Brain pericyte (primary cell): ENCODE measurements at regions not wholly inside any gene's neighbourhood (a gene's known extent, or its start where the extent isn't known, plus 50 kb on each side); places are given as distances from the start of the nearest gene placed in this dataset.

ENCODE experiments used
- DNase-seq: peaks from one replicate; pipeline ENCODE4 v3.0.0-alpha.2; 2012; ENCODE audit warnings: low read depth, low spot score

DNA sequence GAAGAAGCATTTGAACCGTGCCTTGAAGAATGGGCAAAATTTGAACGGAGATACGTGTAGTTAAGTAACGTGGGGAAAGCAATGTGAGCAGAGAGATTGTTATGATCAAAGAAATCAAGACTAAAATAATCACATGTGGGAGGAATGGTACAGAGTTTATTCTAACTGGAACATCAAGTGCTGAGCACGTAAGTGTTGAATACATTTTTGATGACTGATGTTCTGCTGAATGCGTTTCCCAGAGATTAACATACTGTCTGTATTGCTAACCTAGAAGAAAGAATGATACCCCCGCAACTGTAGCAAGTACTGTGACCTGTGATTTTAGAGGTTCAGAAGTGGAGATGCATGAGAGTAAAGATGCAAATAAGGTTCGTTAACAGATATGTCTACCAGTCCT, 146.9 kb upstream of the EPHA7 start:
- DNase-seq = no peak

DNA sequence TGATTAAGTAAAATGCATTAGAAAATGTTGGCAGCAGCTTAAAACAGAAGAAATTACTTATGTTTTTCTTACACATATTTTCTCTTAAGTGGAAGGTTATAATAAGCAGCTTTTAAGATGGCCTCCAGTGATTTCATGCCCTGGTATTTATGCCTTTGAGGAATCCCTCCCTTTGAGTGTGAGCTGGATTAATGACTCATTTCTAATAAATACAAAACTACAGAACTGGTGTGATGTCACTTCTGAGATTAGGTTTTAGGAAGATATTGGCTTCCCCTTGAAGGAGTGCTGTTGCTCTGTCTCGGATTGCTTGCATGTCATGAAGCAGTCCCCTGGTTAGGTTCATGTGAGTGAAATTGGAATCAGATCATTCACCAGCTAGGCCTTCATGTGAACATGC, 143.2 kb upstream of the EPHA7 start:
- DNase-seq = no peak

DNA sequence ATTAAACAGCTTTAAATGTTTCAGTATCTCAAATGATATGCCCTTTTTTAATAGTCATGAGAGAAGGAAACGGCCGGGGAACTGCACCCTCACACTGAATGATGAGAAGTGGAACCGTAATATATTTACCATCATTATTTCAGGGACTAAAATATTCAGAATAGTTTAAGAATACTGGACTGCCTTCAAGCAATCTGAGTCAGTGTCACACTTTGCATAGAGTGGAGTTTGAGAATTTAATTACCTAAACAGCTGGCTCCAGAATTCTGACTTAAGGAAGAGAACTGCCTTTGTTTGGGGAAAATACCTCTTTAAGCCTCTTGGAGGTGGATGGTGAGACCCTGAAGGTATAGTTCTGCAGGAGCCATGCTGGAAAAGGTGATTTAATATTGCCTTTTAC, 135.9 kb upstream of the EPHA7 start:
- DNase-seq = no peak

DNA sequence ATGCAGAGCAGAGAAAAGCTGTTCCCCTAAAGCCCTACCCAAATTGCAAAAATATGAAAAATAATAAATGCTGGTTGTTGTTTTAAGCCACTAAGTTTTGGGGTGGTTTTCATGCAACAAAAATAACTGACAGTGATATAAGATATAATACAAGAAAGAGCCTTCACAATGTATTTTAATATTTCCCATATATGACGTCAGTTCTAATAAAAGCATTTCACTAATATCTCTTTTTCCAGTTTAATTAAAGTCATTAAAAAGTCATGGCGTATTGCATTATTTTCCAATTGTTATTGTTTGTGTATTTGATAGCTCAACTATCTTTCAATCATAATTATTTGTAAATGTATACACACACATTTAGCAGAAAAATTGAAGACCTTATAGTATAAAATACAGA, 134.7 kb upstream of the EPHA7 start:
- no peak for DNase-seq

DNA sequence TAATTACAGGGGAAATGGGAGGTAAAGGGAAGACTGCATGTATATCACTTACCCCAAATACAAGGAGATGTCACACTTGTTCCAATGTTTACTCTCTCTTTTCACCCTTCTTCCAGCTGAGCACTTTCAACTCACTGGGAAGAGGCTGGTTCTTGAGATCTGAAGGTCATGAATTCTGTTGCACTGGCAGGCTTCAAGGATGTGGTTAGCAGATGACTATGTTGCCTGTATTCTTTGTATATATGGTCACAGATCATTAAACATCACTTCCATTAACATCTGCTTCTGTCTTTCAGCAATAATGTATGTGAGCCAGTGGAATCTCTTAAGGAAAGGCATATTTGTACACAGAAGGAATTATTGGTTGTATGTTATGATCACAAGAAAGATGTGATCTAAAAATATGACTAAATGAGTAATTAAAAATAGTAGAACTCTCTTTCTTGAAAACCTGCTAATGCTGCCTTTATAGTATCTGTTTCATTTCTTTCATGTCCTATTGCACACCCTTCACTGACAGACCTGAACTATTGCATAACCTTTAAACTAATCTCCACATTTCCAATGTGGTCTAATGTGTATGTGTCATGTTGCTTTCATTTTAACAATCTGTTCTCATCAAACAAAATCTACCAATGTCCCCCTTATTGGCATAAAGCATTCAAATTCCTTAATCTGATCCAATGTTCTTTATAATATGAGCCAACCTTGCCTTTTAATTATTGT, 131.4 kb upstream of the EPHA7 start:
- no peak for DNase-seq

DNA sequence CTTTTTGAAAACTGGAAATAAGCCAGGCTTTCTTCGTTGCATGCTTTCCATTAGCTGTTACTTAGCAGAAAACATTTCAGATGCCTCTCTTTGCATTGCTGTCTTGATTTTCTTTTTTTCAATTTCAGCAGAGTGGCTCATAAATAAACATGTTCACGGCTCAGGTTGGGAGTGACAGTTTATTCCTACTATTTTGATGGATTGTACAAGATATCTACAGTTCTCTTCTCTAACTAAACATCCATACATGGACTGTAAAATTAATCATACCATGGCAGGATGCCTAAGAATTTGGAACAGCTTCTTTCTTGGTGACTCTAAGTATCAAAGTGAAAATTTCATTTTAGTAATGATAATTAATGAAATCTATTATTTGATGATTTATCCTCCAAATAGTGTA, 130.5 kb upstream of the EPHA7 start:
- DNase-seq = no peak

DNA sequence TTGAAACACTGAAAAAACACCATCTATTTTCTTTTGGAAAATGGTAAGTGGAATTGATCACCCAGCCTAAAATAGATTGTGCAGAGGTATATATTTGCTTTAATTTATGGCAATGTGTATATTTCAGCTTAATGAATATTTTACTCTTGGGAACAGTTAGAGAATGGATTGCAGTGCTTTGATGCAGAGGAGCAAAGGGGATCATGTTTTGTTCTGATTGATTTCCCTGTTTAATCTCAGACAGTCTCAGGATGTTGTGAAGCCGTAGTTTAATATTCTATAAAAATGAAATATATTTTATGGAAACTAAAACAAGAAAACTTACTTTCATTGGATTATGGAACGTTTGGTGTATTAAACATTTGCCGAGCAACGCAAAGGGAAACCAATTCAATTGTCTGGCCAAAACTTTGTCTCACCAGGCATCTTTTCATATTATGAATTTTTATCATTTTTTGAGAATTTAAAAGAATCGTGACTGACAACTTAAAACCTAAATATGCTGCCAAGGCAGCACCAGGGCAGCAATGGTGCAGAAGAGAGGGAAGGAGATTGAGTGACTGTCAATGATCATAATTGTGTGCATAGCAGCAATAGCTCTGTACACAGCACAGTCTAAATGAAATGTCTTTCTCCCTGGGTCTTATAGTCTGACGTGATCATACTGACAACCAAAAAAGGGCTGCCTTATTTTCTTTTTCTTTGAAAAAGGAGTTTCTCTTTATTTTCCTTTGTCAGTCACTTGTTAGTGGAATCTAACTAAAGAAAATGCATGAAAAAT, 105.5 kb upstream of the EPHA7 start:
- no peak for DNase-seq

DNA sequence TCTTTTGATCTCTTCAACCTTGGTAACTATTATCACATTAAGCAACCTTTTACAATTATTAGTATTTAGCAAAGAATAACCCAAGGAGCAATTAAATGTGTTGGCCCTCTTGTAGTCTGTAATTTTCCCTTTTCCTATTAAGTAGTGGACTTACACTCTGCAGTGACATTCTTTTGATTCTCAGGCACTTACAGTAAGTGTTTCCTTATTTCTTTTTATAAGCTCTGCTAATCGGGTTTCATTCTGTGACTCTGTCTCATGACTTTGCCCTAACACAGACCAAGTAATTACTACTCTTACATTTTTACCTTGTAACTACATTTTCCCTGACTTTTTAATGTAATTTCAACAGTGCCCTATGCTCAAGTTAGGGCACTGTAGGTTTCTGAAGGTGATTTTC, 104.0 kb upstream of the EPHA7 start:
- DNase-seq = no peak

DNA sequence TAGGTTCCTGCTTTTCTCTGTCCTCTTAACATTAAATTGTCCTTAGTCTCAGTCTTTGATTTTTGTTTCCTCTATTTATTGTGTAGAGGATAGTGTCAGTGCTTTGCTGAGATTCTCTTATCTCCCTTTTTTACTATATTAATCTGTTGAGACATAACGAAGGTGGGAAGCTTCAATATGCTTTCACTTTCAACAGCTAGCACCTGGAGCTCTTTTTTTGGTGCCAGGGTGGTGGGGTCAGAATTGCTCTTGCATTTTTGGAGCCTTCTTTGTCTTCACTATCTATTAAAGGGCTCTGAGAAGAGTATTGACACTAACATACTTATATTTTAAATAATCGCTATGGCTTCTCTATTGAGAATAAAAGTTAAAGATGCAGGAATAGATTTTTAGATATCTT, 97.1 kb upstream of the EPHA7 start:
- DNase-seq = no peak

DNA sequence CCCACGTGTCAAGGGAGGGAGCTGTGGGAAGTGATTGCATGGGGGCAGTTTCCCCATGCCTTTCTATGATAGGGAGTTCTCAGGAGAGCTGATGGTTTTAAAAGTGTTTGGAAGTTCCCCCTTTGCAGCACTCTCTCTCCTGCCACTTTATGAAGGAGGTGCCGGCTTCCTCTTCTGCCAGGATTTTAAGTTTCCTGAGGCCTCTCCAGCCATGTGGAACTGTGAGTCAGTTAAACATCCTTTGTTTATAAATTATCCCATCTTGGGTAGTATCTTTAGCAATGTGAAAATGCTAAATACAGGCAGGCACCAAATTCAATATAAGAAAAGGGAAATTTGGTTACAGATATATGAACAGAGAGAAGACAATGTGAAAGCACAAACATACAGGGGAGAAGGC, 96.4 kb upstream of the EPHA7 start:
- no peak for DNase-seq

DNA sequence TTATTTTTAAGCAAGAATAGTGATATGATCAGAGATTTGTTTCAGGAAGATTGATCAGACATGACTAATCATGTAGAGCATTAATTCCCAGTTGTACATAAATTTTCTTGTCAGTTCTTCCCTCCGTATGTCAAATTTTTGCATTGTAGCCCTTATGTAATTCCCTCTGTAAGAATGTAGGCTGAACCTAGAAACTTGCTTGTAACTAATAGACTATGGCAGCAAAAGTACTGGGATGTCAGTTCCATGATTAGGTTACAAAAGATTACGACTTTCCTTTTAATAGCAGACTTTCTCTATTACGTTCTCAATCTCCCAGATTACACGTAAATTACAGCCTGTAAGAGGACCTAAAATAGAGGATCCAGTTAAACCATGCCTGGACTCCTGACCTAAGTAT, 79.4 kb upstream of the EPHA7 start:
- DNase-seq = no peak

DNA sequence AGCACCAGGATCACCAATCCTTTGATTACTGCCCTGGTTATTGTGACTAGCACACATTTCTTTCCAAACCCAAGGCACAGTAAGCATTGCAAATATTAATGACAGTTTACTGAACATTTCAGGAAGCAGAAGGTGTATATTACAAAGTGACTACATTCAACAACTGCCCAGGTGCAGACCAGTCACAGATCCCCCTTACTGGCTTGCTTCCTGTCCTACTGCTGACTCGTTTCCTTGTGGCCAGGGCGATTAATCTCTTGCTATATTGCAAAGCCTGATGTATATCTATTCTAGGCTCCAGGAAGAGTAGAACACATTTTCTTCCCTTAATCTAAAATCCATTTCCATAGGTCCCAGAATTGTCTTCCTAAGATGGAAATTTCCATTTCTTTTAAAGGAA, 77.2 kb upstream of the EPHA7 start:
- no peak for DNase-seq

DNA sequence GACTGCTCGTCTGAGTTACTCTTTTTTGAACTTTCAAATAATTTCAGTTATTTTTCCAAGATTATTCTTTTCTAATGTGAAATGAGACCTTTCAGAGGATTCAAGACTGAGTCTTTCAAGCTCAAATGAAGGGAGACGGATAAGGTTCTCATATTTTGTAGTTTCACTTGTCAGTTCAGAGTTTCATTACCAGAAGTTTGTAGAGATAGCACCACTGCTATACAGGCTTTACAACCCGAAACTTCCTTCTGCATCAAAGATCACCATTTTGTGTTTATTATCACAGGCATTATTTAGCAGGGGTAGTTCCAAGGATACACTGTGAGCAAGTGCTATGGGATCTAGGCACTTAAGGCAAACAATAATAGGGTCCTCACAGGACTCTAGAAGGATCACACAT, 74.7 kb upstream of the EPHA7 start:
- no peak for DNase-seq

DNA sequence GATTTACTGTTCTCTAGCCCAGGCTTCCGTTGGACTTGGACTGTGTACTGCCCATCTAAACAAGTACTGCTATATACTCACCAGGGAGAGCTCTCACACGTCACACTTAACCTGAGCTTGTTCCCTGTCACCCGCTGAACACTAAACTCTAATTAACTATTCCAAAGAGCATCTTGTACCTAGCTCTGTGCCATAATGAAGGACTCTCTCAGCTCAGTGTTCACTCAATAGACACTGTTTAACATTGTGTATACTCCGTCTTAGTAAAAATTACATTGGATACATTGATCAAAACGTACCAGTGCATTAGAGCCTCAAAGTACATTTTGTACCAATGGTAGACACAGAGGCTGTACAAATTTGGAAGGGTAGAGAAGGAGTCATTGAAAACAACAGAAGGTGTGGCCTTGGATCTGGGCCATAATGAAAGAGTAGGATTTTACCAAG, 55.4 kb upstream of the EPHA7 start:
- no peak for DNase-seq

DNA sequence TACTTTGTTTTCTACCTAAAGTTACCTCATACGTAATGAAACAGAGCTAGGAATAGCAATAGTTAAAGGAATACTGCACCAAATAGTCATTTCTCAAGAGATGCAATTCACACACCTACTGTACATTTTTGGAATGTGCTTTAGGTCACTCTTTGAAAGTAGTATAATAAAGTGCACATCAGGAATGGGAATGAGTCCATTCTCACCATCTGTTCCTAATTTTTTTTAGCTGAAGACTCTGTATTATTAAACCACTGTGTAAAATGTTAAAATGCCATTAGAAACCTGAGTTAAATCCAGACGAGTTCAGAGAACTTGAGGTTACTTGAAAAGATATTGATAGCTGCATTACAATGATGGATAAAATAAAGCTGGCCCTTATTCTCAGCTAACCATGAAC, 51.9 kb upstream of the EPHA7 start:
- DNase-seq = no peak
